ENCODE measurements at regions not wholly inside any gene's neighbourhood (a gene's known extent, or its start where the extent isn't known, plus 50 kb on each side); places are given as distances from the start of the nearest gene placed in this dataset.

DNA sequence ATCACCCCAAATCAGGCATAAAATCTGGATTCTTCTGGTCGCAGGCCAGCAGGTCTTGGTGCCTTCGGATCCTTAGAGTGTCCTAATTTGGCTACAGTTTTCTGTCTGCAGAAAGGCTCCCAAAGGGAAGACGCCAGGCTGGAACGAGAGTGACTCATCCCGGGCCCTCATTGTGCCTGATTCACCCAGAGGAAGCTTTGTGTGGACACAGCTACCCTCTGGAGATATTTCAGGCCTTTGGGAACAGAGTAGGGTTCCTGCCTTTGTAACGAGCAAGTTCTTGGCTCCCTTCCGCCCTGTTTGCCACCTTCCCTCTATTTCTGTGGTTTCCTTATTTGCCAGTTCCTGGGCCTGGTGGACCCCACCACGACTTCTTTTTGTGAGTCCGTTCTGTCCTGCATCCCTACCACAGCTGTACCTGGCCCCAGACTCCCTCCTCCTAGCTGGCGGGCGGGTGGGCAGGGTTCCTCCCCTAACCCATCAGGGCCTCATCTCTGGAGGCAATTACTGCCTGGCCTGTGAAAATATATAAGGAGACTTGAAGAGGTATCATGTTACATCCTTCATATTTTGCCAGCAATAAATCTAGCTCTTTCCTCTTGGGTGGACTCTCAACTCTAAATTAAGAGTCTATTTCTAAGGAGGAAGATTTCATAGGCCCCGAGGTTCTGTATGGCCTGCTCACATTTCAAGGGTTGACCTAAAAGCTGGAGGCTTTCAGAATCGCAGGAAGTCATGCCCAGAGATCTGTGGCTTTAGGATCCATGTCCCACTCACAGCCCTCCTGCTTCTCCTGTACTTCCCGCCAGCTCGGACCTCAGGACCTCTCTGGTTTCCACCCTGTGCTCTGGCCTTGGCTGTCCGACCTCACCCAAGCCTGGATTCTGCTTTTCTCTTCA is 219.2 kb upstream of the ZNF32 start:
- no peak for DNase-seq (ENCODE audit: low read depth, low spot score)
- no peak overlapping the region for H3K4me3 ChIP-seq (ENCODE audit: low read length)

DNA sequence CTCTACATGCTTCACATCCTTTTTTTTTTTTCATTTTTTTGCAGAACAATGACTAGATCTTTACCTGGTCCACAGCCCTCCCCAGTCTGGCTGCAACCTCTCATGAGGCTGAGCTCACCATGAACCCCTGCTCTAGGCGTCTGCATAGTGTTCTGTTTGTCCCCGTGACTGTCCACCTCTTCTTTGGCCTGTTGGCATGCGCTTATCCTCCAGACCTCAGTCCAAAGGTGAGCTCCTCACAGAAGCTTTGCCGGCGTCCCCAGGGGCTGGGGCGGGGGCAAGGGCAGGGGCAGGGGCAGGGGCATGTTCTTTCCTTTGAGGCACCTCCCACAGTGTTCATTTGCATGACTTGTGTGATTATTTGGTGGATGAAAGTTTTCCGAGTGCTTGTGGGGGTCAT is 218.4 kb upstream of the ZNF32 start:
- no peak for DNase-seq (ENCODE audit: low read depth, low spot score)
- no peak overlapping the region for H3K4me3 ChIP-seq (ENCODE audit: low read length)

DNA sequence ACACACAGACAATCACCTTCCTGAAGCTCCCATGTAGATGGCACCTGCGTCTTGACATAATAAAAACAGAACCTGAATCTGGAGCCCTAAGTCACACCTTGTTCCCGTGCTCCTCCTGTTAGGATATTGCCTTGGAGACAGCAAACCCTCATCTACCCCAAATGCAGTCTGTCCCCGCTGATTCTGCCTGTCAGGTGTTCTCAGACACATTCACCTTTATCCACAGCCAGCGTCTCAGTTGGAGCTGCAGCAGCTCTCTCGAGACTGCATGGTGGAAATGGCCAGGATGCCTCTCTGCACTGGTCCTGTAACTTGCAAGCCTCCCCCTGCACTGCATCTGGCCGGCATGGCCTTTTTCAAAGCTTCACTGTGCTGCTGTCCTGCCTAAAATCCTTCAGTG is 218.0 kb upstream of the ZNF32 start:
- H3K4me3 ChIP-seq (ENCODE audit: low read length): no peak overlapping the region
- no peak for DNase-seq (ENCODE audit: low read depth, low spot score)

DNA sequence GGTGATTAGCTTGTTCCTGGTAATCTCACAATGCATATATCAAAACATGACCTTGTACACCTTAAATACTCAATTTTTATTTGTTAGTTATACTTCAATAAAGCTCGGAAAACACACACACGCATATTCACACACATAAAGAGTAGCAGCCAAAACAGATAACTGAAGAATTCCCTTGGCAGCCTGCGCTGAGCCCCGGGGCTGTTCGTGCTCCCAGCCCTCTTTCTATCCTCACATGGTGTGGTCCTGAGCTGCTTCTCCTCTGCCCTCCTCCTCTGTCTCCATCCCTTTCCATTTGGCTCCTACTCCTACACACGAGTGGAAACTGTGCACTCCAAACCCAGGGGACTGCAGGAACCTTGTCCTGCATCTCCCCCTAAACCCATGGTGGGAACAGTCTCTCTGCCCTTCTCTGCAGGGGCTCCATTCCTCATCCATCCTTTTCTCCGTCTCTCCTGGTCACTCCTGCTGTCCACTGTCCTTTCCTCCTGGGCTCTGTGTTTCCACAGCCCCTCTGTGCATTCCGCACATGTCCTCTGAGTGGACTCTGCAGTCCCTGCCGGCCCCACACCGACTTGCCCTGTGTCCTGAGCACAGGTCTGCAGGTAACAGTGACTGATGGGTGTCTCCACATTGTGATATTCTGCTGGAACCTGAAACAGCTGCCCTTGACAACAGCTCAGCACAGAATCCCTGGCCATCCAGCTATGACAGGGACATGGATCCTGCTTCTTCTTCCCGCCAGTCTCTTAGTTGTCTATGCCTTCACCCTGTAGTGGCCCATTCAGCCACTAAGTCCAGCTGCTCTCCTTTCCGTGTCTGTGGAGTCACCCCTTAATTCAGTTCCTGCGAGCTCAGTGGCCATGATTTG is 216.8 kb upstream of the ZNF32 start:
- no peak overlapping the region for H3K4me3 ChIP-seq (ENCODE audit: low read length)
- no peak for DNase-seq (ENCODE audit: low read depth, low spot score)

DNA sequence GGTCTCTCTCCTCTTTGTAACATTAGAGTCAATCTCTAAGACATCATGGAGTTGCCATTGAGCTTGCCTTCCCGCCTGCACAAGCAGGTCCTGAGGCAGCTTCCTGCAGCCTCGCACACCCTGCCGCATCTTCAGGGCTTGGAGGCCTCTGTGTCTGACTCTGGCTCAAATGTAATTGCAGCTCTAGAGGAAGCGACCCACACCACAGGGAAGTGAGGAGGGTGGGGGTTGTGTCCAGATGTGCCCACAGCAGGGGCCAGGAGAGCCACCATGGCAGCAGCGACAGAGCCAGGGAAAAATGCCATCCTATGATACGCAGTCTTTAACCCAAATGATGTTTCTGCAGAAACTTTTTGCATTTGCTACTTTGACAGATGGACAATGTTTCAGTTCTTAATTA is 216.0 kb upstream of the ZNF32 start:
- no peak for DNase-seq (ENCODE audit: low read depth, low spot score)
- H3K4me3 ChIP-seq (ENCODE audit: low read length): no peak overlapping the region

DNA sequence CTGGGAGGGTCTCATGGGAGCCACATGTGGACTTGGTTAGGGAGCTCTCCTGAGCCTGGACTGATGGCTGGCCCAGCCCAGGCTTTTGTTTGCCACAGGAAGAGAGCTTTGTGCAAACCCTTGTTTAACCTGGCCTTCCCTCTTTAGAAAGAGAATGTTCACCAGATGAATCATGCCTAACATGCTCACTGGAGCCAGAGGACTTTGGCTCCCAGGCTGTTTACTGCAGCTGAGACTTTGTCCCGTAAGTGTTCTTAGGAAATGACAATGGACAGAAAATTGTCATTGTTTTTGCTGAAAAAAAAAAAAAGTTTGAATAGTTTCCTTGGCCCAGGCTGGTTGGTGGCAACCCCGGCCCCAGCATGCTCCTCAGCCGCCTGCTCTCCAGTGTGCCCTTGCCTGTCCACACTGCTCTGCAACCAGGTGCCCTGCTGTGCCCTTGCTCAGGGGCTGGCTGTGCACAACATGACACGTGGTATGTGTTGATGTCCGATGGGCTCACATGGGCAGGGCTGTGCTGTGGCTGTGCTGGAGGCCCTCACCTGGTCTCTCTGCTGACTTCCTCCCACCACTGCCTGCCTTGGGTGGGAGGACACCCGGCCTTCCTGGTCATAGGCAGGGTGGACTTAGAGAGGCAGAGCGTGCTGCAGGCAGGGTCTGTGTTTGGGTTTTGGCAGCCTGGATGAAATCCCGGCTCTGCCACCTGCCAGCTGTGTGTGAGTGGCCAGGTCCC is 215.3 kb upstream of the ZNF32 start:
- no peak overlapping the region for H3K4me3 ChIP-seq (ENCODE audit: low read length)
- no peak for DNase-seq (ENCODE audit: low read depth, low spot score)

DNA sequence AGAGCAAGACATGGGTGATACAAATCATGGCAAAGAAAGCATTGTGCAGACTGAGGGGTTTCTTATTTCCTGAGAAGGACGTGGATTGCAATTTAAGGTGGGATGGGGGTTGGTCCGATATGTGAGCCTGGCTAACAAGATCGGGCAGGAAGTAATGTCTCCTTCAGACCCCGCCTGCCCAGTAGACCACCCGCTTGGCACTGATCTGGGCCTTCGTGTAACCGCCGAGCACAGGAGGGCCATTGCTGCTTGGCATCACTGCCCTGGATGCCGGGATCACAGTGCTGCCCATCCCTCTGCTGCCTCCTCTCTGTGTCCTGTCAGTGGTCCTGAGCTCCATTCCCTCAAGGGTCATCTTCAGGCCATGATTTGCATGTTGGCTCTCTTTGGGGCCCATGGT is 214.6 kb upstream of the ZNF32 start:
- no peak overlapping the region for H3K4me3 ChIP-seq (ENCODE audit: low read length)
- no peak for DNase-seq (ENCODE audit: low read depth, low spot score)

DNA sequence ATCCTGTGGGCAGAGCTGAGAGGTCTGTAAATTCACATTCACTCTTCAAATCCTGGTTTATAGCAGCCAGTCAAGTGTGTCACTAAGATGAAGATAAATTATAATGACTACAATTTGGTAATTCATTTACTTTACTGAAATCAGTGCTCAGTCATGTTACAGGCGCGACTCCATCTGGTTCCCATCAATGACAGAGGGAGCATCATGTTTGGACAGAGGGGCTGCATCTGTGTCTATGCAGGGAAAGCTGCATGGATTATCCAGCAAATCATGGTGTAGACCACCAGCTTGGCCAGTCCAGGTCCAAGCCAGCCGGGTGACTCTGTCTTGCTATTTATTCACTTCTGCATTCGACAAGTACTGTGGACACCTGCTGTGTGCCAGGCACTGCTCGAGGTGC is 214.1 kb upstream of the ZNF32 start:
- DNase-seq (ENCODE audit: low read depth, low spot score): no peak
- no peak overlapping the region for H3K4me3 ChIP-seq (ENCODE audit: low read length)

DNA sequence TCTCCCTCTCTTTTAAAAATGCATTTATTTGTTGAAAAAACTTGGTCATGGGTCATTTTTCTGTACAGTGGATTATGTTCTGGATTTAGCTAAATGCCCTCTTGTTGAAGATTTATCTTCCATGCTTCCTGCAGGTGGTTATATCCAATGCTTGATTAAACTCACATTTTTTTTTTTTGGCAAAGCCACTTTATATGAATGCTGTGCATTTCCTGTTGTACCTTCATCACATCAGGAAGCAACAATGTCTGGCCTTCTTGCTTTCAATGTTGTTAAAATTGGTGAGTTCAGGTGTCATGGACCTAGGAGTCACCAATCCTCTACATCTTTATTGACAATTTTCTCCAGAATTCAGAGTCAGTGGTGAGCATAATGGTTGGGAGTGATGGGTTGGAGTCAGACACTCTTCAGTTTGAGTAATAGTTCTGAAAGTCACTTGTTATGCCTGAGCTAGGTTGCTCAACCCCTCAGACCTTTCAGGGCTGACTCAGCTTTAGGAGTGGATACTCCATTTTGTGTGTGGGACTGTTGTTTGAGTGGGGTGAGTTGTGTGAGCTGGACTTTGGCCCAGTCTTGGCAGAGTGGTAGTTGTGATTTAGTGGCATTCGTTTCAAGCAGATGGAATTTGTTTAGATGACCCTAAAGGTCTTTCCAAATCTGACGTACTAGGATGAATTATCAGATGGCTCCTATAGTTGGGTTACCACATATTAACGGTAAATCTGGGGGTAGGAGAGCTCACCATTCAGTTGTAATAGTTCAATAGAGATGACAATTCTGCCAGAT is 213.5 kb upstream of the ZNF32 start:
- no peak for DNase-seq (ENCODE audit: low read depth, low spot score)
- H3K4me3 ChIP-seq (ENCODE audit: low read length): no peak overlapping the region

DNA sequence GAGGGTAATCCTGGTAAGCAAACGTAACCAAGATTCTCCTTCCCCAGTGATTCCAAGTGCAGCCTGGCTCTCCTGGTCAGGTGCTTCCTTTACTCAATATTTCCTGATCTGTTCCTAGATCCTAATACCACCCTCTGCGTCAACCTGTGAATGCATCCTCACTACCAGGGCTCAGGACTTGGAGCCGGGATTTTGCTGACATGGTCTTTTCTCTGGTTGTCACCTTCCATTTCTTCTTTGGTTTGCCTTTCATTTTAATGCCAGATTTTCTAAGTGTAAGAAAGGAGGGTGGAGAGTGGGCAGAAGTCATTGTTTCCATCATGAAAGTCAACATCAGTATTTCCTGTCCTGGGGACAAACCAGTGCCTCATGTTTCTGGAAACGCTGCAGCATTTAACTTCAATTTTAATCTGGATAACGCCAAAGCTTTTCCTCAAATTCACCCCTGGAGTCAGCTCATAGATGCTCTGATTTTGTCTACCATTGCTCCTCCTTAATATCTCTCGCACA is 210.4 kb upstream of the ZNF32 start:
- no peak for DNase-seq (ENCODE audit: low read depth, low spot score)

DNA sequence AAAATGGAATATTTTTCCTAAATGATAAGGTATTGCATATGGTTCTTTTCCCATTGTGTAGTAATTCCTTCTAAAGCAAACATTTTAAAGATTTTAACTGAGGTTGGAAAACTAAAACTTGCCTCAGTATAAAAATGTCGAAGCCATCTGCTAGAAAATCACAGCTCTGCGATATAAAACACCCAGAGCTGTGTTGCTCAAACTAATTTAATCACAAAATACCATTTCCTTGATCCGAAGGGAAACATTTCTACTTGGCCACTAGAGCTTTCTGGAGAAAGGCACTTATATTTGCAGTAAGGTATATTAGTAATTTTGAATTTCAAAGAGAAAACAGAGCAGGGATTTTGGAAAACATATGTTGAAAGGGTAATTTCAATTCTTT is 209.2 kb upstream of the ZNF32 start:
- no peak overlapping the region for H3K4me3 ChIP-seq (ENCODE audit: low read length)
- DNase-seq (ENCODE audit: low read depth, low spot score): no peak

More for the DNA sequence above, 210.4 kb upstream of the ZNF32 start:
- no peak overlapping the region for H3K4me3 ChIP-seq (ENCODE audit: low read length)

DNA sequence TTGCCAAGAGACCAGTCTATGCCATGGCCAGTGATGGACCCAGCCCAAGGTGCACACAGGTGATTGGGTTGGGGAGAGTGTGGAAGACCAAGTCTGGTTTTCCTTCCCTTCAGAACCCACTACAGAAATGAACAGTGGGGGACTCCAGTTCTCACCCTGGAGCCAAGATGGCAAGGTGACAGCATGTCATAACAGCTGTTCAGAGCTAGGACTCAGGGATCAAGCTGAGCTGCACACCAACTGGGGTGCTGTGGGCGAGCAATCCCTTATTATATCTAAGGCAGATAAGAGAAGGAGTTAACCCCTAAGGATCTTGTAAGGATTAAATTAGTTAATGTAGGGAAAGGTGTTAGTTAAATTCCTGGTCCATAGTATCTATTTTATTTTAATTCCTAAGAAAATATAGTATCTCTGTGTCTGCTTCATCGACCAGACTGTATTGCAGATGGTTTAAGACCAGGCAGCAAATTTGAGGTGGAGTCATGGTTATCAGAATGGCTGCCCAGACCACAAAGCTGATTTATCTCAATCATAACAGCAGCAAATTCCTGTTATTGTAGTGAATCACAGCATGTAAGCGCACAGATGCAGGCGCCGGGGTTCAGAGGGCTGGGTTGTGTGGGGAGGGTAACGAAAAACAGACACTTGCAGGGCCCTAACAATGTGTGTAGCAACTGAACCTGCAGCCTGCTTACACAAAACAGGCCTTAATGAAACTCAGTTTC is 208.7 kb upstream of the ZNF32 start:
- DNase-seq (ENCODE audit: low read depth, low spot score): no peak
- no peak overlapping the region for H3K4me3 ChIP-seq (ENCODE audit: low read length)

DNA sequence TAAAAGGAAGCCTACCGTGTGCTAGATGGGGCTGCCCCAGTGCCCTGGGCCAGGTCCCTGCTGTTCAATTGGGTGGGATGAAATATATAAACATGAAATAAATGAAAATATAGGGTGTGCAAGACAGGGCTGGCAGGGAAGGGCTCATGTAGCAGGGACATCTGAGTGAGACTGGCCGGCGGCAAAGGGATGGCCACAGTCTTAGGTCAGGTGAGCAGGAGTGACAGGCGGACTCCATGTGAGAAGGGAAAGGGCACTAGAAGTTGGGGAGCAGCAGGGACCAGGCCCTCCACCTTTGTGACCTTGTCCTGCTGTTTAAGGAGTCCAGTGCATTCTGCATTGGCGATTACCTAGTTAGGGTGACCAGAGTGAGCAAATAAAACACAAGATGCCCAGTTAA is 207.6 kb upstream of the ZNF32 start:
- no peak overlapping the region for H3K4me3 ChIP-seq (ENCODE audit: low read length)
- DNase-seq (ENCODE audit: low read depth, low spot score): no peak

DNA sequence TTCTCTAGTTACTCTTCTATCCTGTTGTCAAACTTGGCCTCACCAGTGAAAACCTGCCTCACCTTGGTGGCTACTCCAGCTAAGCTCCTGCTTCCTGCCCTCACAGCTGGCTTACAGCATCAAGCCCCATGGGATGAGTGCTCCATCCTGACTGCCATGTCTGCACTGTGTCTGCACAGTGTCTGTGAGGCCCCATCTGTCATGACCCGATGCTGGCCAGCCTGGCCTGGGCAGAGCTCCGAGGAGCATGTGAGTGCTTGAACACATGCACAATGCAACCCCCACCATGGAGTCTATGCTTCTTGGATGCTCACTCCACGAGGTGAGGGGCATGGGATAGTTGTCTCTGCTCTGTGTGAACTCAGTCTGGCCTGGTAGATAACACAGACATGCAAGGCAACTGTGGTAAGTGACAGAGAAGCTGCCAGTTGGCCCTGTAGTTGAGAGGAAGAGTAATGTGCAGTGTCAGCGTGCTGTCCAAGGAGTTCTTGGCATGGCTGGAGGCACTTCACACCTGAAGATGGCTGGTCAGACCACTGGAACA is 207.1 kb upstream of the ZNF32 start:
- DNase-seq (ENCODE audit: low read depth, low spot score): no peak
- no peak overlapping the region for H3K4me3 ChIP-seq (ENCODE audit: low read length)

DNA sequence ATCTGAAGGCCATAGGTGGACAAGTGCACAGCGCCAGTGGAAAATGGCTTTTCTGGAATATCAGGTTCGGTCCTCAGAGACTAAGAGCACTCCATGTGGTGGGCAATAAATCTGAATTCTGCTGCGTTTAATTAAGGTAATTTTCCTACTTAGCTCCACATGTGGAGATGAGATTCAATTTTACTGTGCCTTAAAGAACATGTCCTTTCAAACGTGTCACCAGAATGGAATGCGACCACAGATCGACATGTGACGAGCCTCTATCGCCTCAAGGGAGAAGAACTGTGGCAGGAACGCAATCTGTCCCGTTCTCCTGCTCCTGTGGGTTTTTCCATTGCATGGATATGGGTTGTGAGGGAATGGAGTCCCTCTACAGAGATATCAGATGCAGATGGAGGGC is 205.3 kb upstream of the ZNF32 start:
- DNase-seq (ENCODE audit: low read depth, low spot score): no peak
- no peak overlapping the region for H3K4me3 ChIP-seq (ENCODE audit: low read length)

DNA sequence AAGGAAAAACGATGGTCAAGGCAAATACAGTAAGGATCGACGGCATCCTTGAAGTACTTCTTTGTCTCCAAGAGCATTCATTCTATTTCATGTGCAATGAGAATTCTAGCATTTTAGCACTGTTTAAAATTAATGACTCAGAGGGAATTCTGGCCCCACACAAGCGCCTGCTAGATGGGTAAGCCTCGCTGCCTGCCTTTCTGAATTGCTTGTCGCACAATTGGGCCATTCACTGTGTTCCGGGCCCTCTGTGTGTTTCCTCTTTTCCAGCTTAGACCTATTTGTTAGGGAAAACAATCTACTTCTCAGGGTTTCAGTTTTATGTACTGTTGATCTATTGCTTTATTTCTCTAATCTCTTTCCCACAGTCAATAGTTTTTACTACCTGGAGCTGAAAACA is 204.7 kb upstream of the ZNF32 start:
- no peak overlapping the region for H3K4me3 ChIP-seq (ENCODE audit: low read length)
- DNase-seq (ENCODE audit: low read depth, low spot score): no peak

DNA sequence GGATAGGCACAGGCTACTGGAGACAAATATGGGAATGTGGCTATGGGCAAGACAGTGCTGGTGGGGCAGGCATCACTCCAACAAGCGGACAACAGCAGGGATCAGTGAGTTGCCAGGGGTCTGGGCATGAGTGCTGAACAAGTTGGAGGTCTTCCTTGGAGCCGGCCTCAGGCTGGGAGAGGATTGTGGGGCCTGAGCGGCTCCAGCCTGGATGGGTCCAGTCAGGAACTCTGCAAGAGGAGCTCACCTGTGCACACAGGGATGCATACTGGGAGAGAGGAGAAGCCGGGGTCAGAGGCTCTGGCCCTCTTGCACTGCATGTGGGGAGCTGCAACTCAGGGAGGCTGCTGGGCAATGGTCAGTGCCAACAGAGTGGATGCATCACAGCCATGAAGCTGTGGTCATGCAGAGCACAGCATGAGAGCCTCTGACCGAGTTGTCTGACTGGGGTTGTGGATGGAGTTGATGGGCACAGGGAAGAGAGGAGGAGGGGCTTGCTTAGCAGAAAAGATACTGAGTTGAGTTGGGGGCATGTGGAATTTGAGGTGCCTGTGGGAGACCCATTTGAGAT is 204.0 kb upstream of the ZNF32 start:
- DNase-seq (ENCODE audit: low read depth, low spot score): no peak
- no peak overlapping the region for H3K4me3 ChIP-seq (ENCODE audit: low read length)

DNA sequence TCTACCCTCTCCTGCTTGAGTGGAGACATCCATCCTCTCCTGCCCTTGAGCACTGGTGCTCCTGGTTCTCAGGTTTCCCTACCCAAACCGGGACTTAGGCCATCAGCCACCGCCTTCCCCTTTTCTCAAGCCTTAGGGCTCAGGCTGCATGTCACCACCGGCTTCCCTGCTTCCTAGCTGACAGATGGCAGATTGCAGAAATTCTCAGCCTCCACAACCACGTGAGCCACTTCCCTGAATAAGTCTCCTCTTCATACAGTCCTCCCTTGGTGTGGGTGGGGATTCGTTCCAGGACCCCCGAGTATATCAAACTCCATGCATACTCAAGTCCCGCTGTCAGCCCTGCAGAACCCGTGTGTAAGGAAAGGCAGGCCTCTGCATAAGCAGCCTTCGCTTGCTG is 203.5 kb upstream of the ZNF32 start:
- no peak for DNase-seq (ENCODE audit: low read depth, low spot score)
- no peak overlapping the region for H3K4me3 ChIP-seq (ENCODE audit: low read length)
